GM12892 (cell line): ENCODE measurements at regions not wholly inside any gene's neighbourhood (a gene's known extent, or its start where the extent isn't known, plus 50 kb on each side); places are given as distances from the start of the nearest gene placed in this dataset.

Experiments
- DNase-seq: peaks from one replicate; pipeline ENCODE4 v3.0.0; 2011; ENCODE audit not compliant: insufficient read length
- FAIRE-seq: peaks from 2 replicates; lab custom pipeline; 2011; peaks lifted over from hg19 to GRCh38; lab: Jason Lieb, UNC
- POLR2A ChIP-seq: IDR thresholded peaks from 2 replicates; pipeline ENCODE4 v1.6.1; 2011; ENCODE audit warnings: low read depth, low read length, control low read depth
- POLR2AphosphoS5 ChIP-seq: IDR thresholded peaks from 2 replicates; pipeline ENCODE4 v1.6.1; 2011; ENCODE audit warnings: low read depth, low read length, control low read depth
- TAF1 ChIP-seq: IDR thresholded peaks from 2 replicates; pipeline ENCODE4 v1.6.1; 2011; ENCODE audit warnings: low read depth, mild to moderate bottlenecking, control low read depth, low read length, borderline replicate concordance

DNA sequence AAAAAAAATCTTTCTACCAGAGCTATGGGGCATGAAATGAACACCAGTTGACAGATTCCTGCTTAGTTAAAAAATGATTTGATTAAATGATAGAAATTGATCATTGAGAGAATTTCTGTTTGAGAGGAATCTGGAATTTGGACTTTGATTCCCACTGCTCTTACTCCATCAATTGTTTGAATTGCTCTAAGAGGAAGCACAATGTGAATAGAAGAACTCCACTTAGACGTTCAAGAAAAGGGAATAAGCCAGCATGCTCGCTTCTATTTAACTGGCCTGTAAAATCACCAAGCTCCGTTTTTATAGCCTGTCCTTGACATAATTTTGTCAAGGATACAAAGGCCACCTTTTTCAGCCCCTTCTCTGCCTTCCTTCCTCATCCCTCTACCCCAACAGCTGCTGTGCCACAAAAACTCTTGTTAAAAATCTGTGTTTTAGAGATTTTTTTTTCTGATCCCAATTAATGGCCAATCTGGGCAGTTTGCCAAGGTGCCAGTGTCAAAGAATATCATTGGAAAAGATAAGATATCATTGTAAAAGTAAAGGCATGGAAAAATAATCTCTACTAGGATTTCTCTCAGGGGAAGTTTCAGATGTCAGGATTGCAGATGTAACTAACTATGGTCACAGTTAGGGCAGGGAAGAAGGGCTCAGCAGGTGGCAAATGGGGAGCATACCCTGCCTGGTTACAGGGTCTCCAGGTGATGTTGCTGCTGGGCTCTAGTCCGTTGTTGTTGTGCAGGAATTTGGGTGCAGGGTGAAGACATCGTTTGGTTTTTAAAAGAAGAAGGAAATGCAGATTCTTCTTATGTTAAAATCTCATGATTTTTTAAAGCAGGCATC lies 301.8 kb upstream of the PDZRN3 start:
- FAIRE-seq (no peak), DNase-seq (no peak)
- TF ChIP-seq TAF1 (no peak), POLR2AphosphoS5 (no peak), POLR2A (no peak)

DNA sequence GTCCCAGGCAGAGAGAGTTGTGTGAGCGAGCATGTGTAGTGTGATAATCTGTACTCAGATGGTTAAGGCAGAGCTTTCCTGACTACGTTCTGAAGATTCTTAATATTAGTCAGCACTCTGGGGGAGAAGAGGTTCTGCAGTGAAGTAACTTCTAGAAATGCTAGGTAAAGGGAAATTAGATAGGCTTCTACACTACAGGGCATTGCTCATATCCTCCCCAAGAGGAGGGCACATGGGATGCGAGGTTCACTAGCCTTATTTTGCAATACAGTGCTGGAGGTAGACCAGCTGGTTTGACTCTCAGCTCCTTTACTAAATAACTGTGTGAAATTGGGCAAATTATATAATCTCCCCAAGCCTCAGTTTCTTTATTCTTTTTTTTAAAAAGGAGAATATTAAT lies 300.3 kb upstream of the PDZRN3 start:
- FAIRE-seq (no peak), DNase-seq (no peak)
- TF ChIP-seq TAF1 (no peak), POLR2A (no peak), POLR2AphosphoS5 (no peak)

DNA sequence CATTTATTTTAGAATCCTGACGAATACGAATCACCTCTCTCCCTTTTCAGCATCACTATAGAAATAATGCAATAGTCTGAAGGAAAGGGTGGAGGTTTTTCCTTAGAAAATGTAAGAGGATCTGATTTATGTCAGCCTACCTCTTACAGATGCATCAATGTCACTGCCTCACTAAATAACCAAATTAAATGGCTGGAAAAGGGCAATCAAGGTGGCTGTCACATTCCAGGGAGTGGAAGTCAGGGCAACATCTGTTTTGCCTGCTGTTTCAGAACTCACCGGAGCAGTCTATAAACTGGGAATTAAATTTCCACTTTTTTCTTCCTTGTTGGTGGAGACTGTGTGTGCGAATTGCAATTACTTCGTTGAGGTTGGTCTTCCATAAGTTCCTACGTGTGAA lies 299.3 kb upstream of the PDZRN3 start:
- TF ChIP-seq POLR2A (no peak), TAF1 (no peak), POLR2AphosphoS5 (no peak)
- no peak for FAIRE-seq
- no peak for DNase-seq

GRCh38 chr3:73917643-73918042 lies 292.9 kb upstream of the PDZRN3 start:
- TF ChIP-seq POLR2A, result no peak
- TF ChIP-seq POLR2AphosphoS5, result no peak
- no peak for TF ChIP-seq TAF1

GRCh38 chr3:73915886-73916285 lies 291.1 kb upstream of the PDZRN3 start:
- FAIRE-seq (no peak), DNase-seq (no peak)
- TF ChIP-seq POLR2A (no peak), POLR2AphosphoS5 (no peak), TAF1 (no peak)

More at GRCh38 chr3:73917643-73918042, 292.9 kb upstream of the PDZRN3 start:
- no peak for DNase-seq
- no peak for FAIRE-seq

- DNase-seq, result no peak
- FAIRE-seq, result no peak
- TF ChIP-seq POLR2AphosphoS5 (no peak), POLR2A (no peak), TAF1 (no peak)
These were observed 283.5 kb upstream of the PDZRN3 start for GRCh38 chr3:73908218-73908617.

DNA sequence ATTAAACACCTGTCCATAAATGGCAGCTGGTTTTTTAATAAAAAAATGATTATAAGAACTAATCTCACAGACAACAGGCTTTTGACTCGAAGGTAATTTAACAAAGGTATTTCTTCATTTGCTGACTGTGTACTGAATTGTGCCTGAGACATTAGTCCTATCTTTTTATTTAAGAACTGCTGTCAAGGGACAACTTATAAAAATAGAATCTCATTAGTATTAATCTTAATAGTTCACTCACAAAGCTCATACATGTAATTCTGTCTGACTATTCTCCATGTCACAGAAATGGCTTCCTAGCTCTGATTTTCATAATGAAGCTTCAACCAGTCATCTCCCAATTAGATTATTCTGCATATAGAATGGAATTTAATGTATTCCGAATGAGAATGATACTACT lies 276.9 kb upstream of the PDZRN3 start:
- TF ChIP-seq POLR2A, result no peak
- no peak for TF ChIP-seq POLR2AphosphoS5
- TF ChIP-seq TAF1, result no peak
- DNase-seq (no peak), FAIRE-seq (no peak)

DNA sequence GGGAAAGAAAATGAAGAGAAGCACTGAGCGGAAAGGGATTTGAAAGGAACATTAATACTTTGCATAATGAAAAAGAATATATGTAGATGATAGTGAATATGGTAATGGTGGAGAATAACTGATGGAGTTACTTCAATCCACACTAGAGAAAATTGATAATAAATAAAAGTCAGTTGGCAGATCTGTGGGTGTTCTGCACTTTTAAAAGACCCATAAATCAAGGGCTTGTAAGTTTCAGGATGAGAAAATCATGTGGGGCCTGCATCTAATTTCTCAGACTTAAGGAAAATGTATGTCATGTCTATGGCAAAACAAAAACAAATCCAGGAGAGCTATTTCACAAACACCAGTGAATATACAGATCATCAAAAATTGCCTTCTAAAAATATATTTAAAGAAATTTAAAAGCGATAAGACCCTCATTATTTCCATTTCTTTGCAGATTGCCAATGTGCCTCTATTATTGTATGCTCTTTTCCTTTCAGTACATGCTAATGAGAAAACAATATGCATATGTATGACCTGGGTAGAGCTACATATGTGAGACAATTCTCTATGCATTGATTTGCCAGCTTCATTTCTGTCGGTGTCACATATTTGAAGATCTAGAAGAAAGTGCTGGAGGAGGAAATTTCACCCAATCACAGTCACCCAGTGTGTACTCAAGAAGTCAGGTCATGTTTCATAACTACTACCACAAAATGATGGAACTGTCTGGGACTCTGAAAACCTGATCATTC lies 269.9 kb upstream of the PDZRN3 start:
- FAIRE-seq (no peak), DNase-seq (no peak)
- TF ChIP-seq POLR2AphosphoS5, result no peak
- TF ChIP-seq POLR2A, result no peak
- no peak for TF ChIP-seq TAF1

DNA sequence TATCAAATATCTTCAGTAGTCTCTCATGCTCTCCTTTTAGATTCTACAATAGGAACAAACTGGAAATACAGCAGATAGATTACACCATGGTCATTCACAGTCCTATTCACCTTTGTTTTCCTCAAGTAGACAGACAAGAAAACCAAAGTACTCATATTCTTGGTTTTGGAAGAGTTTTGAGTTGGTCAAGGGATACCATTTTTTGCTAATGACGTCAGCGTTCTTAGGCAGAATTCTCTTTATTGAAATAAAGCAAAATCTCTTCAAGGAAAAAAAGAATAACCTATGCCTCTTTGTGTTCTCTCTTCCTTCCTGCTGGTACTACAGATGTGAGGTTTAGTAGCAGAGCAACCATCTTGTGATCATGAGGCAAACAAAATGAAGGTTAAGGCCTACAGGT lies 268.3 kb upstream of the PDZRN3 start:
- TF ChIP-seq POLR2AphosphoS5 (no peak), TAF1 (no peak), POLR2A (no peak)
- DNase-seq, result no peak
- FAIRE-seq, result no peak

DNA sequence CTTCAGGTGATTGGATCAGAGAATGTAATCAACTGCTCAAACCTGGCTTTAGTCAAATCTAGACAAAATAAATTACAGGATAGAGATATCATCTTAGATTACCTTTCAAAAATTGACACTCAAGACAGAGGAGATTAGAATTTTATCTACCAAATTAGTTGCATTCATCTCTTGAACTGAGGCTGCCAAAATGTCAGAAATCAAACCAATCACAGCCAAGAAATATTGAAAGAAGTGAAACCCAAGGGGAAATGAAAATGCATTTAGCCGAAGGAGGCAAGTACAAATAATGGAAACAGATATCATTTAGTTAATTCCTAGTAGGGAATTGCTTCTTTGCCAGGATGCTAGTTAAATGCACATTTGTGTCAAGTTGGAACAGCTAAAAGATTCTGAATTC lies 261.1 kb upstream of the PDZRN3 start:
- no peak for TF ChIP-seq POLR2A
- TF ChIP-seq TAF1, result no peak
- no peak for TF ChIP-seq POLR2AphosphoS5
- FAIRE-seq (no peak), DNase-seq (no peak)

DNA sequence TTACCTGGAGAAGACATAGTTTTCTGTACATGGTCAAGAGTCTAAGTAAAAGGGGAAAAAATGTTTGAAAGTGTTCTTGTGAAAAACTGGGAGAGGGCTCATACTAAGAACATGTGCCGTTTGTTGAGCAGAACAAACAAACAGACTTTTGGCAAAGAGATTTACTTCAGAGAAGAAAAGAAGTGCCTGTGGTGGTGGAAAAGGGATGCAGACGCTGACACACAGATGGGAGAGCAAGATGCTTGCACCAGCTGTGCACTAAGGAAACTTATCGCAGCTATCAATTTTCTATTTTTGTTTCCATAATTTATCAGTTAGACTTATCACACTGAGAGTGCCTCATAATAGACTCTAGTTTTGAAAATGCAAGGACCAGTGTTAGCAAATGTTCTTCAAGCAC lies 259.6 kb upstream of the PDZRN3 start:
- no peak for DNase-seq
- FAIRE-seq, result no peak
- TF ChIP-seq POLR2A, result no peak

GRCh38 chr3:73883497-73883896 lies 258.8 kb upstream of the PDZRN3 start:
- FAIRE-seq, result no peak
- TF ChIP-seq POLR2A (no peak), TAF1 (no peak), POLR2AphosphoS5 (no peak)
- DNase-seq, result no peak
